COR-L47 (cell line): ENCODE measurements at regions not wholly inside any gene's neighbourhood (a gene's known extent, or its start where the extent isn't known, plus 50 kb on each side); places are given as distances from the start of the nearest gene placed in this dataset.
"Not testable (repeated sequence)": the region's sequence is repeated elsewhere in the genome, so short reads cannot be mapped to it uniquely, and the experiment has no call there.

Experiments used
- DNase-seq: peaks from one replicate; lab custom pipeline; 2025; lab: John Stamatoyannopoulos, UW

DNA sequence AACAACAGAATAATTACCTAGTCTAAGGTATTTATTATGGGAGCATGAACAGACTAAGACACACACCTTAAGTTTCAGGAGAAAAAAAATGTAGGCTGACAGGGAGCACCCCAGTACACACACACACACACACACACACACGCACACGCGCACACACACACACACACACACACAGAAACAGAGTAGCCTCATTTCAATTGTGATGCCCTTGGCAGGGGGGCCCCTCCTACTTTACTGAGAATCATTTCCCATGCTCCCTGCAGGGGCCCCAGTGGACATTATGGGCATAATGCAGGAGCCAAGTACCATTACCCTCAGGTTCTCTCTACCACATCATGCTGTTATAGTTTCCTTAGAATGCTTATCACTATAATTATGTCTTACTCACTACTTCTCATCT is 104.9 kb downstream of the CDC7 start:
- no peak for DNase-seq

DNA sequence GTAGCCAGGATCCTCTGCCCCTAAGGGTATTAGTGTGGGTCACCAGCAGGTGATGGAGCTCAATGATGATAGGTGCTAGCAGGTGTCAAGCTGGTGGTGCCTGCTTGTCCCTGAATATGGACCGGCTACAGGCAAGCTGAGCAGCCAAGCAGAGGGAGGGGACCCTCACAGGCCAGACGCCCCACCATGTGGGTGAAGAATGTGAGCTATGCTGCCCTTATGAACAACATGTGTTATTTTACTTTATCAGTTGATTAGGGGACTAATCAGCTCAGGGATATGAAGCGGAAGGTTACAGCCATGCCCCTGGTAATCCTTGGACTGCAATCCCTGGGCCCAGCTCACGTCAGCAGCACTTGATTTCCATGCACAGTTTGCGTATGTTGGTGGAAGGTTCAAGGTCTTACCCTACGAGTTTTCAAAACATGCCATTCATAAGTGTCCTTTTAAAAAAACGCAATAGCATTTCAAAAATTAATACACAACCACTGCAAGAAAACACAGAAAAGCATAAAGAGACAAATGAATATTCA is 106.0 kb downstream of the CDC7 start:
- no peak for DNase-seq

- not testable (repeated sequence) for DNase-seq
Observed at GRCh38 chr1:91607686-91608085, 107.0 kb downstream of the CDC7 start.

- peak; percentile 2 for DNase-seq
Observed at GRCh38 chr1:91608876-91609275, 108.2 kb downstream of the CDC7 start.

DNA sequence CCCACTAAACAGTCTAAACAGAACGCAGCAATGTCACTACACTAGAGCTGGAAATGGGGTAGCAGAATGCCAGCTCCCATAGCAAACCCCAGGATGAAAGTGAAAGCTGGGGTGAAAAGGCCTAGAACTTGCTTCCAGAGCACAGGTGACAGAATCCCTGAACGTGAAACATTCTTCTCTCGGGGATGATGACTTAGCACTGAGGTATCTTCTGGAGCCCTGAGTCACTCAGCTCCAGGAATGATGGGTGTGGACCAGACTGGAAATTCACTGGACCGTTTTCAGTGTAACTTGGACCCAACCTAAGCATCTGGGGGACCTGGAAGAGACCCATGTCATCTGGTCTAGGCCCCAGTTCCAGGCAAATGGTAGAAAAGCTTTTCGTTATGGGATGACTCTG is 108.9 kb downstream of the CDC7 start:
- no peak for DNase-seq

- no peak for DNase-seq
Observed at GRCh38 chr1:91610102-91610501, 109.5 kb downstream of the CDC7 start.

GRCh38 chr1:91610789-91611188 is 110.1 kb downstream of the CDC7 start:
- DNase-seq = no peak

DNA sequence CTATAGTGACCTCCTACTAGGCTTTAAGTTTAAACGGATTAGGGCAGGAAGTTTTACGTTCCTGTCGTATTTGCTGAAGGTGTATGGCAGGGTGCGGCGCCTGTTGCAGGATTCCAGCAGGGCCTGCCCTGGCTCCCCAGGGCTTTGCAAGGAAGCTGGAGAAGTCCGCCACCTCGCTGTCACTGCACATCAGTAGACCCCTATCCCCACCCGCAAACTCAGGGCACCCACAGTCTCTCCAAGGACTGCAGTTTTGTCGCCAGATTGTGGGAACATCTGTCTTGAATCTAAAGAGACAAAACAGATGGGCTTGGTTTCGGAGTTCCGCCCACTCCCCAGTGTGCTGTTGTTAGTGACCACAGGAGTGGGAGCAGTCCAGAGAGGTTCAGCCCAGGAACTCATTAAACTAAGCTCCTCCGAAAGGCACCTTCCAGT is 110.8 kb downstream of the CDC7 start:
- DNase-seq = no peak

- DNase-seq = no peak
Observed at GRCh38 chr1:91613595-91613994, 112.9 kb downstream of the CDC7 start.

DNA sequence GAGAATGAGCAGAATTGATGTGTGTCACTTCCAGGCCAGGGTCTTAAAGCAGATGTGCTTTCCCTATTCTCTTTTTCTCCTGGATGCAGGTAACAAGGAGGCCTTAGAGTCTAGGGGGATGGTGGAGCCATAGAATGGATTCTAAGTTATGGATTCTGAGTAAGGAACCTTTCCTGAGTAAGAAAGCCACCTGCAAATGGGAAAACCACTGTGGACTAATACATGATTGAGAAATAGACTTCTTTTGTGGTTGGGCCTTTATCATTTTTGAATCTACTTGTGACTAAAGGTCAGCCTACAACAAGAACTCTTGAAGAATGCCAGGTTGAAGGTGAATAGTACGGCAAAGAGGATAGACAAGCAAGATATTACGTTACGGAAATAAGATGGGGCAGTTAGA is 116.1 kb downstream of the CDC7 start:
- no peak for DNase-seq

GRCh38 chr1:91617285-91617765 is 116.7 kb downstream of the CDC7 start:
- peak; percentile 71 for DNase-seq

DNA sequence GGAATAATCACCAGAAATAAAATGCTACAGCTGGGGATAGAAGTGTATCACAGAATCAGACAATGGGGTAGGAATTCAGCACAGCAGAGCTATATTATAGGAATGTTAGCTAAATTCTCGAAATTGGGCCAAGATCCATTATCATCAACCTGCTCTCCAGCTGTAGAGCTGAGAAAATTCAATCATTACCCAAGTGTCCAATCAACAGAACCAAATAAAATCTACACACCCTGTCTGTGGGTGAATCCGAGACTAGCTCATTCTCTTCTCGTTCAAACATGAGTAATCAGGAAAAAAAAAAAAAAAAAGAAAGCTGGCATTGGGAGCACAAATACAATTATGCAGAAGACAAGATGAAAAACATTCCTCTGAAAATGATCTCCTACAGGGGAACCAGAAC is 119.2 kb downstream of the CDC7 start:
- no peak for DNase-seq

GRCh38 chr1:91621360-91621759 is 120.7 kb downstream of the CDC7 start:
- no peak for DNase-seq

GRCh38 chr1:91621907-91622306 is 121.3 kb downstream of the CDC7 start:
- DNase-seq = no peak

DNA sequence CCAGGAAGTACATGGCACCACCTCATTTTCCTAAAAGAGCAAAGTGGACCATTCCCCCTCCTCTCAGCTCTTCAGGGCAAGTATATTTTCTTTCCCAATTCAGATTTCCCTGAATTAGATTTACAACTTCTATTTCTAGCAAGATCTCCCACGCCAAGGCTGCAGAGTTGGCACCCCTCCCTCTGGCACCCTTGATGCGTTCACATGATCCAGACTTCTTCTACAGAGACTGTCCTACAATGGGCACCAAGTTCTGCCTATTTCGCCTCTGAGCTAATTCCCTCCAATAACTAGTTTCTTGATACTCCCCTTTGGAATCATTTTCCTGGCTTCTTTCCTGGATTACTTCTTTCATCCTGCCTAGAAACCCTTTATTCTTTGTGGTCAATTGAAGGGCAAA is 122.0 kb downstream of the CDC7 start:
- no peak for DNase-seq

DNA sequence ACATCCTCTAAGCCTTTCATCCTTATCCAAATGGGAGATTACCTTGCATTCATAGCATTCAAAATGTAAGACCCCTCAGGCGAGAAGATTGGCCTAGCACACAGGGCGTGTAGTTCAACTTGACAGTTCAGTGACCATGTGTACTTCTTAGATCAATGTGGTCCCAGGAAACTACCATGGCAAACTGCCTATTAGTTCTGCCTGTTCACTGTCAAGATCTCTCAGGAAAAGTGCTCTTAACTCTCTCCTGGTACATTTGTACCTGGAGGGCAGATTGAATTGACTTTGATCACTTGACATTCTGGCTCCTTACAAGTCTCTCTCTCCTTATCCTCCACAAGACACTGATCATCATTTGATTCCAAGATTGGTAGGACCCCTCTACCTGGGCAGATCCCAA is 122.4 kb downstream of the CDC7 start:
- no peak for DNase-seq

DNA sequence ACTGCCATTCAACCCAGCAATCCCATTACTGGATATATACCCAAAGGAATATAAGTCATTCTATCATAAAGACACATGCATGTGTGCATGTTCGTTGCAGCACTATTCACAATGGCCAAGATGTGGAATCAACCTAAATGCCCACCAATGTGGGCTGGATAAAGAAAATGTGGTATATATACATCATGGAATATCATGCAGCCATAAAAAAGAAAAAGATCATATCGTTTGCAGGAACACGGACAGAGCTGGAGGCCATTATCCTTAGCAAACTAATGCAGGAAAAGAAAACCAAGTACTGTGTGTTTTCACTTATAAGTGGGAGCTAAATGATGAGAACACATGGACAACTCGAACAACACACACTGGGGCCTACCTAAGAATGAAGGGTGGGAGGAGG is 123.7 kb downstream of the CDC7 start:
- DNase-seq = no peak
